ENCODE measurements at regions not wholly inside any gene's neighbourhood (a gene's known extent, or its start where the extent isn't known, plus 50 kb on each side); places are given as distances from the start of the nearest gene placed in this dataset.

GRCh38 chr7:17131060-17131345, 167.4 kb upstream of the AHR start:
- TF ChIP-seq, protein P1, sequence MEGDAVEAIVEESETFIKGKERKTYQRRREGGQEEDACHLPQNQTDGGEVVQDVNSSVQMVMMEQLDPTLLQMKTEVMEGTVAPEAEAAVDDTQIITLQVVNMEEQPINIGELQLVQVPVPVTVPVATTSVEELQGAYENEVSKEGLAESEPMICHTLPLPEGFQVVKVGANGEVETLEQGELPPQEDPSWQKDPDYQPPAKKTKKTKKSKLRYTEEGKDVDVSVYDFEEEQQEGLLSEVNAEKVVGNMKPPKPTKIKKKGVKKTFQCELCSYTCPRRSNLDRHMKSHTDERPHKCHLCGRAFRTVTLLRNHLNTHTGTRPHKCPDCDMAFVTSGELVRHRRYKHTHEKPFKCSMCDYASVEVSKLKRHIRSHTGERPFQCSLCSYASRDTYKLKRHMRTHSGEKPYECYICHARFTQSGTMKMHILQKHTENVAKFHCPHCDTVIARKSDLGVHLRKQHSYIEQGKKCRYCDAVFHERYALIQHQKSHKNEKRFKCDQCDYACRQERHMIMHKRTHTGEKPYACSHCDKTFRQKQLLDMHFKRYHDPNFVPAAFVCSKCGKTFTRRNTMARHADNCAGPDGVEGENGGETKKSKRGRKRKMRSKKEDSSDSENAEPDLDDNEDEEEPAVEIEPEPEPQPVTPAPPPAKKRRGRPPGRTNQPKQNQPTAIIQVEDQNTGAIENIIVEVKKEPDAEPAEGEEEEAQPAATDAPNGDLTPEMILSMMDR (IDR thresholded peaks at IDR 0.05; ENCODE audit: low read length), result no peak
- TF ChIP-seq EZH2 (optimal IDR thresholded peaks at IDR 0.05; ENCODE audit: low read depth, low read length), result no peak

Data from MM.1S (cell line).